Kidney glomerular epithelial cell (primary cell): ENCODE measurements at regions not wholly inside any gene's neighbourhood (a gene's known extent, or its start where the extent isn't known, plus 50 kb on each side); places are given as distances from the start of the nearest gene placed in this dataset.
"Not testable (repeated sequence)": the region's sequence is repeated elsewhere in the genome, so short reads cannot be mapped to it uniquely, and the experiment has no call there.

Experiments used
- DNase-seq: peaks from one replicate; lab custom pipeline; 2025; lab: John Stamatoyannopoulos, UW

GRCh38 chr4:66178906-66179305, 508.6 kb upstream of the EPHA5 start:
- DNase-seq, result no peak

DNA sequence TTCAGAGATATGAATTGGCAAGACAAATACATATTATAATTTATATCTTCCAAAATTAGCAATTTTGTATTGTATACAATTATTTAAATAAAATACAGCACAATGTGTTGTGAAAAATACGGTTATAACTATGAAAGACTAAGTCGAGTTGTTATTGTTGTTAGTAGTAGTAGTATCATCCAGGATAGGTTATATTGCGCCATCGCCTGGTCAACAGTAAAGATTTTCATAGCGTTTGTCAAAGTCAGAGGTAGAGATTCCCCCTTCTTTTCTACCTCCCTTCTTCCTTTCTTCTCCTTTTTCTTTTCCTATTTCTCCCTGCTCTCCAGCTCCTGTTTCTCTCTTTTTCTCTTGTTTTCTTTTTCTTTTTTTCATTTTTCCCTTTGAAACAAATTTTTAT, 499.1 kb upstream of the EPHA5 start:
- DNase-seq, result no peak

- DNase-seq, result no peak
Measured at GRCh38 chr4:66164869-66165268, 494.6 kb upstream of the EPHA5 start.

GRCh38 chr4:66160606-66161005, 490.3 kb upstream of the EPHA5 start:
- no peak for DNase-seq

- DNase-seq, result no peak
Measured at GRCh38 chr4:66157594-66157993, 487.3 kb upstream of the EPHA5 start.

DNA sequence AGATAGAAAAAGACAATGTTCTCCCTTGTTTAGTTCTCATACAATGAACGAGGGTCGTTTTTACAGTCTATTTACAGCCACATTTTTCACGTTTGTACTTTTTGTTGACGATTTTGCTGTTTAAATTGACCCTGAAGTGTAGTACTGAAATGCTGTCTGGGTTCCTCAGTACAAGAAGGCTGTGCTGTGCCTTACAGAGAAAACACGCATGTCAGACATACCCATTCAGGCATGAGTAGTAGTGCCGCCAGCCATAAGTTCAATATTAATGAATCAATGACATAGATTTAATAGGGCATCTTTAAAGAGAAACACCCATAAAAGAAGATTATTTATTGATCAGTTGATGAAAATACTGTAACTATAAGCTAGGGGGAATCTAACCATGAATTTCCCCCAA, 459.8 kb upstream of the EPHA5 start:
- DNase-seq, result no peak

DNA sequence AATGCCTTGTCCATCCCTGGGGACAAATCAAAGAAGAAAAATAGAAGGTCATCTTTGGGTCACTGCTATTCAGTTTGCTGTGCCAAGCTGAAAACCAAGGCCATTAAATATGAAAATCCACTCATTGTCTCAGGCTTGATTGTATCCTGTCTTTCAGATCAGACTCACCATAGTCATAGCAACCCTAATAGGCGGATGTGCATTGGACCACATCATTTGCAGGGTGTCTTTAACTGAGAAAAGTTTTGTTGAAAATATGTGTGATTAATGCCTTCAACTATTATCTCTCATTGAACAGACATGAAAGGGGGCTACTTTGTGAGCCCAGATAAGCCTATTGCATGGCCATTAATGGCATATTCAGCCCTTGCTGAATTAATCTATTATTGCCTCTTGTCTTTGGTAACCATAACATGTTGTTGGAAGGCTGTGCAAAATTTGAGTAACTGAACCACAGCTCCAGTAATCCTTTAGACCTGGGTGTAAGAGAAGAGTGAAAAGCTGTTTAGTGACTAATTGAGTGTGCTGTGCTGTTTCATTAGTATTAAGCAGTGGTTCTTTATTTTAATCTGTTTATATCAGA, 453.6 kb upstream of the EPHA5 start:
- DNase-seq, result no peak

DNA sequence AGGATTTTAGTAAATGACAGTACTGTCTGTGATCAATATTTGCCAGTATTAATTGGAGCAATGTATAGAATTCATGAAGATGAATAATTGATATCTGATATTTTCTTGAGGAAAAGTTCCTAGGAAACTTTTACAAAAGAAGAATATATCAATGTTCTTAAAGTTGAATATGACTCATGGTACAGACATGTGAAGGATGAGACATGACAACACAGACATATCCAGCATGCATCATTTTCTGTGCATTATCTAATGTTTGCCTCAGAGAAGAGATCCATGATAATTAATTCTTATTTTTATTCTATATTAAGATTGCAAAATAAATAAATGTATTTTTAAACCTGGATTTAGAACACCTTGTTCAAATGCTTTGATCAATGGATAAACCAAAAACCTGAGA, 452.9 kb upstream of the EPHA5 start:
- DNase-seq, result no peak

DNA sequence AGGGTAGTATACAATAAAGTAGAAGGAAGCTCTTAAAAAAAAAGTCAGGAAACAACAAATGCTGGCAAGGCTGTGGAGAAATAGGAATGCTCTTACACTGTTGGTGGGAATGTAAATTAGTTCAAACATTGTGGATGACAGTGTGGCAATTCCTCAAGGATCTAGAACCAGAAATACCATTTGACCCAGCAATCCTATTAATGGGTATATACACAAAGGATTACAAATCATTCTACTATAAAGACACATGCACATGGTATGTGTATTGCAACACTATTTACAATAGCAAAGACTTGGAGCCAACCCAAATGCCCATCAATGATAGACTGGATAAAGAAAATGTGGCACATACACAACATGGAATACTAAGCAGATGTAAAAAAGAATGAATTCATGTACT, 444.9 kb upstream of the EPHA5 start:
- not testable (repeated sequence) for DNase-seq

DNA sequence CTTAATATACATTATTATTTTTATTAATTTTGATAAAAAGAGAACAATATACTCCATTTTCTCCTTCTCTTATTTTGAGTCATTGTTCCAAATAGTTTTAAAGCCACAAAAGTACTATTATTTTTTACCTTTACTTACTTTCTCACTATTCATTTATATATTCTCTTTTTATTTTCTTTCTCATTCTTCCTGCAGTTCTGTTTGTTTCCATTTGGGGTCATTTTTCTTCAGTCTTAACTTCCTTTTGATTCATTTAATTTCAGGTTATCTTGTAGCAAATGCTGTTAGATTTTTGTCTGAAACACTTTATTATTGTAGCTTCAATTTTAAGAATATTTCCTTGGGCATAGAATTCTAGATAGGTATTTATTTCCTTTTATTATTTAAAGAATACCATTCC, 438.6 kb upstream of the EPHA5 start:
- DNase-seq, result no peak

GRCh38 chr4:66097218-66097617, 426.9 kb upstream of the EPHA5 start:
- DNase-seq, result no peak

DNA sequence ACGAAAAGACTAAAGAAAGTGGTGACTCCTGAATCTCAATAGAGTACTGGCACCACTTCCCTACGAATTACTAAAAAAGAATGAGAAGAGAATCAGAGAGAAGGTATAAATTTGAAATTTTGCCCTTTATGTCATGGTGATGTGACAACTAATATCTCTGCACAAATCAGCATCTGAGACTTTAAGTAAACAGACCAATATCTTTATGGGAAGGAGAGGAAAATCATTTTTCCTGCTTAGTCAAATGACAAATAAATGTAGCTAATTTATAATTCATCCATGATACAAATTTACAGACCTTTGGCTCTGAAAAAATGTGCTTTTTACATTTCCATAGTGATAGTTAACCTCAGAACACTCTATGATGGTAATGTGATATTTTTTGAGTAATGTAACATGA, 424.8 kb upstream of the EPHA5 start:
- DNase-seq, result no peak

- no peak for DNase-seq
Measured at GRCh38 chr4:66094070-66094469, 423.8 kb upstream of the EPHA5 start.

GRCh38 chr4:66091786-66092185, 421.5 kb upstream of the EPHA5 start:
- no peak for DNase-seq

GRCh38 chr4:66073961-66074360, 403.7 kb upstream of the EPHA5 start:
- no peak for DNase-seq

- no peak for DNase-seq
Measured at GRCh38 chr4:66071911-66072310, 401.6 kb upstream of the EPHA5 start.

DNA sequence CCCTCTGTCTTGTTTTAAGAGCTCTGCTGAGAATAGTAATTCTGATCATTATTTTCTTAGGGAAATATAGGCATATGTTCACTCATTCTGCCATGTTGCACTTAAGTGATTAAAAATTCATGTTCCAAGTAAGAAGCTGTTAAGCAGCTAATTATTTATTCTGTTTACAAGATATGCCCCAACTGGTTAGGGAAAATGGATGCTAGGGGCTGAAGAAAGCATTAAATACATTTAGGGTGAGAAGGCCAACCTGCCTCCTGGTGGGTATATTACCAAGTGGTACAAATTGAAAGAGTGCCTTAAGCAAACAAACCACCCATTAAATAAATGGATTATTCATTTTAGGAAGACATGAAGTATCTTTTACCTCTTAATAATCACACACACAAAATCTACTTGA, 392.6 kb upstream of the EPHA5 start:
- DNase-seq, result no peak

GRCh38 chr4:66062044-66062443, 391.8 kb upstream of the EPHA5 start:
- no peak for DNase-seq

DNA sequence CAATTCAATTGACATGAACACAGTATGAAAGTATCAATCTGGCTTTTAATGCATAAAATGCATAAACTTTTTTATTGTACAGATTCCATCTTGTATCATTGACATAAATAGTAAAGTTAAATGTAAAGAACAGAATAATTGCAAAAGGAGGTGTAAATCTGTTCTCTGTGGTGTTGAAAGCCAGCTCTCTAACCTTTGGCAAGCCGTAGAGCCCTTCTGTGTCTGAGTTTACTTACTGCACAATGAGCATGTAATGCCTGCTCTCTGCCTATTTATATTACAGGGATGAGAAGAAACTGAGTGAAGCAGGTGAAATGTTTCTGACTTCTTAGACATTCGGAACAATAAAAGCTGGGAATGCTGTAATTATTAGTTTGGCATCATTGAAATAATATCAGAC, 389.3 kb upstream of the EPHA5 start:
- no peak for DNase-seq

GRCh38 chr4:66059136-66059535, 388.8 kb upstream of the EPHA5 start:
- DNase-seq, result no peak

DNA sequence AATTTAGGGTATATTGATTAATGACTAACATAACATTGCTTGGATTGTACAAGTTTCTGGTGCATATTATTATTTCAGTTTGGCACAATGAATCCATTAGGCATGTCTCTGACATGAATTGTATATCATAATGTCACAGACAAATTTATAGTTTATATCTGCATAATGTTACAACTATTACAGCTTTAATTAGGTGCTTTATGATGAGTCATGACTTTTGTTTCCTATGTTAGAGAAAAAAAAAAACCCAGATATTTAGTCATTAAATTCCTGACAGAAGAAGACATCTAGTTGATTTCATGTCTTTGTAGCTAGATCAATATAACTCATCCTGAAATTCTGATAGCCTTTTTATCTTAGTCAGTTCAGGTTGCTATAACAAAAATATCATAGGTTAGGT, 385.7 kb upstream of the EPHA5 start:
- no peak for DNase-seq

DNA sequence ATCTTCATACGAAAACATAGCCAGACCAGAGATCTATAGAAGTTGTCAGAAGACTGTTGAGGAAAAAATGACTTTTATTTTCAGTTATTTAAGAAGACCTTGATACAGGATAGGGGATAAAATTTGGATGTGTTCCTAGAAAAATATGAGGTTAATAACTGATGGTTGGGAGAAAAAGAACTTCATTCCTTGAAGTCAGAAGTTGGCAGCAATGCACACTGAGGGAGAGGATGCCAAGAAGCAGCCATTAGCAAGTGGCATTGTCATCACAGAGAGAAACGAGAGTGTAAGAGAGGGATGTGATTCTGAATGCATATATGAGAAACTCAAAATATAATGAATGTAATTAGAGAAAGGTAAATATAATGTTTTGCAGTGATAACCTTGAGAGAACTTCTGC, 382.1 kb upstream of the EPHA5 start:
- no peak for DNase-seq

DNA sequence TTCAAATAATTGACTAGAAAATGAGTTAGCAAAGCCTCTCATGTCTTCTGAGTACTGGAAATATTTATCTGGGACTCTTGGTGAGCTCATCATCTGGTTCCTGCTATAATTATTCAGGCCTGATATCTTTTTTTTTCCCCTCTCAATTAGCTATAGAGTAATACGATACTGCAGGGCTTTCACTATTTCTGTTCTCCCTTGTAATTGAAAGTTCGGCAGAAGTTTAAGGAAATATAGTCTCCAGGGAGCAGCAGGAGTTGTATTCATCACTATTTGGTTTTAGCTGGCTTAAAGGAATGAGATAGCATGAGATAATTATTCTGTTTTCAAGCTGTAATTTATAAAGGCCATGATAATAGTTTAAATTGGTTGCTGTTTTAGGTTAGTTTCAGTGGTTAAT, 378.6 kb upstream of the EPHA5 start:
- no peak for DNase-seq

GRCh38 chr4:66045913-66046312, 375.6 kb upstream of the EPHA5 start:
- DNase-seq, result no peak

GRCh38 chr4:66035701-66036100, 365.4 kb upstream of the EPHA5 start:
- DNase-seq, result no peak
